Stomach (tissue), 4 donors: ENCODE measurements at regions not wholly inside any gene's neighbourhood (a gene's known extent, or its start where the extent isn't known, plus 50 kb on each side); places are given as distances from the start of the nearest gene placed in this dataset.

Experiments used
- CTCF ChIP-seq, 7 experiments: fragments of 450-650 bp in 4 of 7; fragments of 200-600 bp in 3 of 7; sonication (generic) in 3 of 7; IDR thresholded peaks; one replicate each; pipeline ENCODE4 v1.5.1; 2016 to 2019; ENCODE audit warnings: antibody characterized with exemption in 7 of 7, control low read depth in 2 of 7, mild to moderate bottlenecking in 1 of 7
- EP300 ChIP-seq: sonication (generic); formaldehyde crosslinking; IDR thresholded peaks from one replicate; pipeline ENCODE4 v1.6.1; 2017; ENCODE audit warnings: antibody characterized with exemption
- POLR2A ChIP-seq, 4 donors: fragments of 450-650 bp; IDR thresholded peaks; one replicate each; pipeline ENCODE4 v1.6.1; 2016; ENCODE audit warnings: antibody characterized with exemption in 4 of 4, control low read depth in 2 of 4, mild to moderate bottlenecking in 1 of 4, moderate library complexity in 1 of 4
- POLR2AphosphoS5 ChIP-seq, 3 donors: sonication (generic); formaldehyde crosslinking; IDR thresholded peaks; one replicate each; pipeline ENCODE4 v1.6.1; 2016; ENCODE audit warnings: antibody characterized with exemption in 3 of 3

GRCh38 chr16:7090628-7091115 lies 242.0 kb upstream of the RBFOX1 start:
- TF ChIP-seq CTCF (IDR thresholded peaks at IDR 0.05) = no peak
- TF ChIP-seq POLR2AphosphoS5 (IDR thresholded peaks at IDR 0.05) = no peak
- TF ChIP-seq POLR2A (IDR thresholded peaks at IDR 0.05) = no peak
- no peak for TF ChIP-seq EP300
